HCT116 (cell line): ENCODE measurements at regions not wholly inside any gene's neighbourhood (a gene's known extent, or its start where the extent isn't known, plus 50 kb on each side); places are given as distances from the start of the nearest gene placed in this dataset.

Experiments used
- ATAC-seq: fragments of 200-7000 bp; cut with Tn5 transposase; 2 replicates; pipeline ENCODE4 v1.9.1; 2020; ENCODE audit warnings: mild to moderate bottlenecking, moderate library complexity
- BruUV-seq: library from RNA; stranded (reverse); fragments of 400-500 nt; replicated peaks from 2 replicates; lab custom pipeline; 2021; lab: Mats Ljungman, UMichigan
- CTCF ChIA-PET: fragments of 300-600 bp; sonication (Branson Sonifier 250); formaldehyde crosslinking; loops from one replicate; lab custom pipeline; 2021; ENCODE audit warnings: antibody characterized with exemption; lab: Charles Lee
- POLR2A ChIA-PET: fragments of 300-600, 350-600 bp; sonication (Branson Sonifier 250); formaldehyde crosslinking; loops from one replicate; lab custom pipeline; 2021; ENCODE audit warnings: antibody characterized with exemption; lab: Charles Lee
- RAD21 ChIA-PET, 2 experiments: fragments of 300-600 bp; sonication (Branson Sonifier 250); formaldehyde crosslinking; loops; one replicate each; lab custom pipeline; 2023; ENCODE audit warnings: low total read pairs in 2 of 2; ENCODE audit not compliant: uncharacterized antibody in 2 of 2, unreplicated experiment in 2 of 2, low non-redundant PET in 1 of 2; lab: Charles Lee
- DNase-seq: peaks from one replicate; pipeline ENCODE4 v3.0.0-alpha.2; 2010; ENCODE audit warnings: low read depth, low spot score
- H2AFZ ChIP-seq: fragments of 200-600 bp; shearing (Covaris generic), sonication (generic); 2 replicates; pipeline ENCODE4 v1.6.1; 2017; ENCODE audit warnings: low read depth, mixed run types, mixed read lengths, antibody characterized with exemption, low read length; ENCODE audit not compliant: poor library complexity, severe bottlenecking
- H3K27ac ChIP-seq: 2 replicates; pipeline ENCODE4 v1.5.1; 2012; ENCODE audit warnings: low read depth, low read length
- H3K27me3 ChIP-seq: fragments of 200-600 bp; sonication (generic); 2 replicates; pipeline ENCODE4 v1.6.1; 2016; ENCODE audit warnings: mixed run types, low read length, mixed read lengths; ENCODE audit not compliant: insufficient read depth
- H3K36me3 ChIP-seq, 2 experiments: fragments of 200-500 bp in 1 of 2; fragments of 200-600 bp in 1 of 2; sonication (Bioruptor generic) in 1 of 2; sonication (generic) in 1 of 2; 2 replicates each; pipeline versions ENCODE4 v1.5.1 to v1.6.1; 2014 to 2016; ENCODE audit warnings: low read length in 2 of 2, inconsistent platforms in 1 of 2, mixed read lengths in 1 of 2, mixed run types in 1 of 2; ENCODE audit not compliant: insufficient read depth in 2 of 2, control insufficient read depth in 1 of 2
- H3K4me1 ChIP-seq, 2 experiments: fragments of 200-600 bp in 1 of 2; sonication (generic) in 1 of 2; 2 replicates each; pipeline versions ENCODE4 v1.5.1 to v1.6.1; 2012 to 2017; ENCODE audit warnings: low read length in 2 of 2, inconsistent platforms in 1 of 2, mild to moderate bottlenecking in 1 of 2, mixed read lengths in 1 of 2, mixed run types in 1 of 2, moderate library complexity in 1 of 2; ENCODE audit not compliant: insufficient read depth in 2 of 2, control insufficient read depth in 1 of 2
- H3K4me2 ChIP-seq: fragments of 200-600 bp; sonication (generic); 2 replicates; pipeline ENCODE4 v1.6.1; 2017; ENCODE audit warnings: mixed run types, low read length, mixed read lengths
- H3K4me3 ChIP-seq, 2 experiments: fragments of 200-600 bp in 1 of 2; sonication (generic) in 1 of 2; replicated peaks in 1 of 2; 2 replicates each; pipeline ENCODE4 v1.5.1; 2011 to 2016; ENCODE audit warnings: low read length in 2 of 2, control low read depth in 1 of 2, low read depth in 1 of 2, mild to moderate bottlenecking in 1 of 2, mixed read lengths in 1 of 2, mixed run types in 1 of 2
- H3K79me2 ChIP-seq: fragments of 200-600 bp; sonication (generic); 2 replicates; pipeline ENCODE4 v1.6.1; 2017; ENCODE audit warnings: mild to moderate bottlenecking, mixed run types, low read length, moderate library complexity, mixed read lengths; ENCODE audit not compliant: insufficient read depth
- H3K9ac ChIP-seq: fragments of 200-600 bp; sonication (generic); 2 replicates; pipeline ENCODE4 v1.6.1; 2016; ENCODE audit warnings: low read length, mixed read lengths
- H3K9me2 ChIP-seq: fragments of 200-600 bp; sonication (generic), shearing (Covaris generic); 2 replicates; pipeline ENCODE4 v1.6.1; 2017; ENCODE audit warnings: mixed run types, mild to moderate bottlenecking, moderate library complexity; ENCODE audit not compliant: insufficient read depth
- H3K9me3 ChIP-seq, 2 experiments: fragments of 200-500 bp in 1 of 2; fragments of 200-600 bp in 1 of 2; sonication (Bioruptor generic) in 1 of 2; sonication (generic) in 1 of 2; 2 replicates each; pipeline ENCODE4 v1.6.1; 2014 to 2017; ENCODE audit warnings: low read length in 2 of 2, mixed read lengths in 2 of 2, inconsistent platforms in 1 of 2, low read depth in 1 of 2, mild to moderate bottlenecking in 1 of 2, mixed run types in 1 of 2, moderate library complexity in 1 of 2; ENCODE audit not compliant: control insufficient read depth in 1 of 2, insufficient read depth in 1 of 2
- H4K20me1 ChIP-seq: fragments of 200-600 bp; sonication (generic), shearing (Covaris generic); 2 replicates; pipeline ENCODE4 v1.6.1; 2017; ENCODE audit warnings: mixed run types, mild to moderate bottlenecking, moderate library complexity; ENCODE audit not compliant: insufficient read depth
- ATF3 ChIP-seq: IDR thresholded peaks from 2 replicates; pipeline ENCODE4 v1.6.1; 2012
- CBX3 ChIP-seq: IDR thresholded peaks from 2 replicates; pipeline ENCODE4 v1.6.1; 2012; ENCODE audit warnings: low read depth
- CEBPB ChIP-seq: IDR thresholded peaks from 2 replicates; pipeline ENCODE4 v1.6.1; 2012; ENCODE audit warnings: low read depth
- EGR1 ChIP-seq: IDR thresholded peaks from 2 replicates; pipeline ENCODE4 v1.6.1; 2012; ENCODE audit warnings: low read depth
- ELF1 ChIP-seq: IDR thresholded peaks from 2 replicates; pipeline ENCODE4 v1.6.1; 2012; ENCODE audit warnings: low read depth, borderline replicate concordance
- EZH2phosphoT487 ChIP-seq: fragments of 200-600 bp; IDR thresholded peaks from 2 replicates; pipeline ENCODE4 v1.6.1; 2018; ENCODE audit warnings: antibody characterized with exemption, borderline replicate concordance
- FOSL1 ChIP-seq: IDR thresholded peaks from 2 replicates; pipeline ENCODE4 v1.6.1; 2012; ENCODE audit warnings: low read depth
- POLR2A ChIP-seq: IDR thresholded peaks from 2 replicates; pipeline ENCODE4 v1.7.0; 2011; ENCODE audit warnings: borderline replicate concordance; ENCODE audit not compliant: insufficient read depth, insufficient read length; ENCODE audit errors: extremely low read depth
- RAD21 ChIP-seq: IDR thresholded peaks from 2 replicates; pipeline ENCODE4 v1.6.1; 2012; ENCODE audit warnings: low read depth, mild to moderate bottlenecking
- REST ChIP-seq: IDR thresholded peaks from 2 replicates; pipeline ENCODE4 v1.6.1; 2012; ENCODE audit warnings: low read depth
- SP1 ChIP-seq: IDR thresholded peaks from 2 replicates; pipeline ENCODE4 v1.6.1; 2012; ENCODE audit warnings: low read depth
- SRF ChIP-seq: IDR thresholded peaks from 2 replicates; pipeline ENCODE4 v1.6.1; 2012; ENCODE audit warnings: low read depth
- TCF7L2 ChIP-seq: IDR thresholded peaks from 2 replicates; pipeline ENCODE4 v1.7.0; 2011; ENCODE audit warnings: borderline replicate concordance, inconsistent platforms; ENCODE audit not compliant: insufficient read depth, insufficient read length; ENCODE audit errors: extremely low read depth
- YY1 ChIP-seq: IDR thresholded peaks from 2 replicates; pipeline ENCODE4 v1.6.1; 2011; ENCODE audit warnings: low read length, low read depth, moderate library complexity, mild to moderate bottlenecking; ENCODE audit not compliant: insufficient replicate concordance; ENCODE audit errors: extremely low read depth
- ZFX ChIP-seq: fragments of 450-650 bp; IDR thresholded peaks from 2 replicates; pipeline ENCODE4 v1.6.1; 2017
- intact Hi-C: fragments of 100-400 bp; cut with micrococcal nuclease; formaldehyde crosslinking; loops from 2 replicates; pipeline ENCODE4 v1.10.0; 2022
- TF ChIP-seq, protein P1 (sequence below): IDR thresholded peaks from 2 replicates; pipeline ENCODE4 v1.6.1; 2011; ENCODE audit warnings: mild to moderate bottlenecking, low read length, moderate library complexity; ENCODE audit not compliant: insufficient replicate concordance; ENCODE audit errors: extremely low read depth
- TF ChIP-seq, protein P2 (sequence below): IDR thresholded peaks from 2 replicates; pipeline ENCODE4 v1.6.1; 2012

GRCh38 chr9:71202931-71203330 is 81.5 kb upstream of the TRPM3 start:
- Histone ChIP-seq H3K9me3 (no peaks in the 10 kb centered on the region), H3K4me2 (no peak overlapping the region), H3K79me2 (no peaks in the 10 kb centered on the region), H3K27ac (no peak overlapping the region), H3K9ac (no peak overlapping the region), H3K27me3 (no peaks in the 10 kb centered on the region; the same call in 1 of the 2 replicates), H3K4me3 (no peak overlapping the region), H3K9me2 (no peaks in the 10 kb centered on the region), H4K20me1 (no peaks in the 10 kb centered on the region), H3K4me1 (no peaks in the 10 kb centered on the region), H3K36me3 (no peaks in the 10 kb centered on the region), H2AFZ (no peak overlapping the region)
- ChIA-PET RAD21 (no interaction called here), POLR2A (no interaction called here), CTCF (no interaction called here)
- TF ChIP-seq SP1 (no peak), EGR1 (no peak), CBX3 (no peak), FOSL1 (no peak), ATF3 (no peak), ZFX (no peak), CEBPB (no peak), REST (no peak), SRF (no peak)
- intact Hi-C loops: no loop called here
- no TSS peak for BruUV-seq
- DNase-seq (no peak), ATAC-seq (no peak)

- intact Hi-C loops: no loop called here
- CTCF ChIA-PET: no interaction called here
- ATAC-seq (no peak), DNase-seq (no peak)
- Histone ChIP-seq H3K4me3 (no peak overlapping the region), H4K20me1 (no peaks in the 10 kb centered on the region), H3K9me3 (no peaks in the 10 kb centered on the region), H3K36me3 (no peaks in the 10 kb centered on the region), H3K9me2 (no peaks in the 10 kb centered on the region), H3K9ac (no peak overlapping the region), H2AFZ (no peak overlapping the region), H3K4me1 (no peaks in the 10 kb centered on the region), H3K79me2 (no peaks in the 10 kb centered on the region), H3K27me3 (no peaks in the 10 kb centered on the region), H3K27ac (no peak overlapping the region), H3K4me2 (no peak overlapping the region)
- RAD21 ChIA-PET: no interaction called here
- POLR2A ChIA-PET: no interaction called here
- no TSS peak for BruUV-seq
- TF ChIP-seq POLR2A (no peak), TCF7L2 (no peak), CEBPB (no peak), CBX3 (no peak), EGR1 (no peak), RAD21 (no peak), FOSL1 (no peak), EZH2phosphoT487 (no peak), SRF (no peak), YY1 (no peak), ELF1 (no peak)
- TF ChIP-seq, protein P1, sequence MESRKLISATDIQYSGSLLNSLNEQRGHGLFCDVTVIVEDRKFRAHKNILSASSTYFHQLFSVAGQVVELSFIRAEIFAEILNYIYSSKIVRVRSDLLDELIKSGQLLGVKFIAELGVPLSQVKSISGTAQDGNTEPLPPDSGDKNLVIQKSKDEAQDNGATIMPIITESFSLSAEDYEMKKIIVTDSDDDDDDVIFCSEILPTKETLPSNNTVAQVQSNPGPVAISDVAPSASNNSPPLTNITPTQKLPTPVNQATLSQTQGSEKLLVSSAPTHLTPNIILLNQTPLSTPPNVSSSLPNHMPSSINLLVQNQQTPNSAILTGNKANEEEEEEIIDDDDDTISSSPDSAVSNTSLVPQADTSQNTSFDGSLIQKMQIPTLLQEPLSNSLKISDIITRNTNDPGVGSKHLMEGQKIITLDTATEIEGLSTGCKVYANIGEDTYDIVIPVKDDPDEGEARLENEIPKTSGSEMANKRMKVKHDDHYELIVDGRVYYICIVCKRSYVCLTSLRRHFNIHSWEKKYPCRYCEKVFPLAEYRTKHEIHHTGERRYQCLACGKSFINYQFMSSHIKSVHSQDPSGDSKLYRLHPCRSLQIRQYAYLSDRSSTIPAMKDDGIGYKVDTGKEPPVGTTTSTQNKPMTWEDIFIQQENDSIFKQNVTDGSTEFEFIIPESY: no peak
- TF ChIP-seq, protein P2, sequence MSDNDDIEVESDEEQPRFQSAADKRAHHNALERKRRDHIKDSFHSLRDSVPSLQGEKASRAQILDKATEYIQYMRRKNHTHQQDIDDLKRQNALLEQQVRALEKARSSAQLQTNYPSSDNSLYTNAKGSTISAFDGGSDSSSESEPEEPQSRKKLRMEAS: no peak
These were observed 70.3 kb upstream of the TRPM3 start for GRCh38 chr9:71191708-71192107.
